ENCODE measurements at regions not wholly inside any gene's neighbourhood (a gene's known extent, or its start where the extent isn't known, plus 50 kb on each side); places are given as distances from the start of the nearest gene placed in this dataset.

DNA sequence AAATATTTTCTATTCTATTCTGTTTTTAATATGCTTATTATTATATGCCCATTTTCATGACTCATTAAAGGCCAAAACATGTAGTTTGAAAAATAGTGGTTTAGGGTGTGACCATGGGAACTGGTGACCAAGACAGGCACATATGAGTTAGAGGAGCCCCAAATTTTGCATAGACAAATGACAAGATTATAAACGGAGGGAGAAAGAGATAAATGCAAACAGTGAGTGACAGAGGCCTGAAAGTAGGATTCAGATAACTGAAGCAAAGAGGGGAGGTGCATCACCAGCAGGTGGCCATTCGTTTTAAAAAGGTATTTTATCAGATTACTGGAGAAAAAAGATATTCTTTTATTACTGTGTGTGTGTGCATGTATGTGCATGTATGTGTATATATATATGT, 391.5 kb upstream of the CHORDC1 start:
- TF ChIP-seq, protein P1, sequence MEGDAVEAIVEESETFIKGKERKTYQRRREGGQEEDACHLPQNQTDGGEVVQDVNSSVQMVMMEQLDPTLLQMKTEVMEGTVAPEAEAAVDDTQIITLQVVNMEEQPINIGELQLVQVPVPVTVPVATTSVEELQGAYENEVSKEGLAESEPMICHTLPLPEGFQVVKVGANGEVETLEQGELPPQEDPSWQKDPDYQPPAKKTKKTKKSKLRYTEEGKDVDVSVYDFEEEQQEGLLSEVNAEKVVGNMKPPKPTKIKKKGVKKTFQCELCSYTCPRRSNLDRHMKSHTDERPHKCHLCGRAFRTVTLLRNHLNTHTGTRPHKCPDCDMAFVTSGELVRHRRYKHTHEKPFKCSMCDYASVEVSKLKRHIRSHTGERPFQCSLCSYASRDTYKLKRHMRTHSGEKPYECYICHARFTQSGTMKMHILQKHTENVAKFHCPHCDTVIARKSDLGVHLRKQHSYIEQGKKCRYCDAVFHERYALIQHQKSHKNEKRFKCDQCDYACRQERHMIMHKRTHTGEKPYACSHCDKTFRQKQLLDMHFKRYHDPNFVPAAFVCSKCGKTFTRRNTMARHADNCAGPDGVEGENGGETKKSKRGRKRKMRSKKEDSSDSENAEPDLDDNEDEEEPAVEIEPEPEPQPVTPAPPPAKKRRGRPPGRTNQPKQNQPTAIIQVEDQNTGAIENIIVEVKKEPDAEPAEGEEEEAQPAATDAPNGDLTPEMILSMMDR (IDR thresholded peaks at IDR 0.05): no peak
- TF ChIP-seq POLR2A (IDR thresholded peaks at IDR 0.05): no peak
